Endodermal cell (in vitro differentiated cells): ENCODE measurements at regions not wholly inside any gene's neighbourhood (a gene's known extent, or its start where the extent isn't known, plus 50 kb on each side); places are given as distances from the start of the nearest gene placed in this dataset.

Experiments used
- DNase-seq: peaks from one replicate; pipeline ENCODE4 v3.0.0-alpha.2; 2017
- H3K27ac ChIP-seq: 2 replicates; pipeline ENCODE4 v1.5.1; 2013; ENCODE audit warnings: mild to moderate bottlenecking, low read depth, low read length, moderate library complexity
- H3K27me3 ChIP-seq: 2 replicates; pipeline ENCODE4 v1.6.1; 2013; ENCODE audit warnings: mild to moderate bottlenecking, low read length, moderate library complexity; ENCODE audit not compliant: insufficient read depth, control insufficient read depth, poor library complexity, severe bottlenecking
- H3K36me3 ChIP-seq: 2 replicates; pipeline ENCODE4 v1.7.0; 2013; ENCODE audit warnings: mild to moderate bottlenecking, low read length, moderate library complexity; ENCODE audit not compliant: control insufficient read depth, insufficient read depth
- H3K4me1 ChIP-seq: one replicate; pipeline ENCODE4 v1.7.0; 2013; ENCODE audit warnings: low read length; ENCODE audit not compliant: control insufficient read depth, insufficient read depth
- H3K4me3 ChIP-seq: 2 replicates; pipeline ENCODE4 v1.5.1; 2013; ENCODE audit warnings: mild to moderate bottlenecking, low read length, moderate library complexity
- H3K9ac ChIP-seq: 2 replicates; pipeline ENCODE4 v1.6.1; 2013; ENCODE audit warnings: mild to moderate bottlenecking, low read length, moderate library complexity; ENCODE audit not compliant: poor library complexity, severe bottlenecking; ENCODE audit errors: extremely low read depth
- H3K9me3 ChIP-seq: 2 replicates; pipeline ENCODE4 v1.6.1; 2013; ENCODE audit warnings: mild to moderate bottlenecking, low read length, moderate library complexity; ENCODE audit not compliant: control insufficient read depth
- H3K27ac Mint-ChIP-seq: 2 replicates; pipeline ENCODE4 v1.8.0; 2020; ENCODE audit warnings: mixed read lengths
- H3K27me3 Mint-ChIP-seq: 2 replicates; pipeline ENCODE4 v1.8.0; 2021; ENCODE audit warnings: mild to moderate bottlenecking, mixed read lengths; ENCODE audit not compliant: insufficient read depth
- H3K36me3 Mint-ChIP-seq: 2 replicates; pipeline ENCODE4 v1.8.0; 2020; ENCODE audit warnings: low read depth, mixed read lengths
- H3K4me1 Mint-ChIP-seq: 2 replicates; pipeline ENCODE4 v1.8.0; 2020; ENCODE audit warnings: mixed read lengths
- H3K4me3 Mint-ChIP-seq: 2 replicates; pipeline ENCODE4 v1.8.0; 2020; ENCODE audit warnings: mild to moderate bottlenecking, moderate library complexity, mixed read lengths
- H3K9me3 Mint-ChIP-seq: 2 replicates; pipeline ENCODE4 v1.8.0; 2020; ENCODE audit warnings: mild to moderate bottlenecking, mixed read lengths
- CTCF ChIP-seq: fragments of 200-600 bp; sonication (generic); conservative IDR thresholded peaks from 2 replicates; pipeline ENCODE4 v1.5.0; 2021; ENCODE audit warnings: antibody characterized with exemption, mild to moderate bottlenecking
- WGBS, 2 experiments: methylation state at CpG; one replicate each; pipeline versions ENCODE4 v1.1.5 to v1.1.7; 2013; ENCODE audit warnings: missing lambda C conversion rate in 2 of 2, mixed read lengths in 1 of 2; ENCODE audit not compliant: insufficient coverage in 1 of 2, insufficient read length in 1 of 2; 5-methylcytosine and 5-hydroxymethylcytosine counted together

GRCh38 chr2:168323529-168324021 lies 76.2 kb upstream of the STK39 start:
- 79 to 89% methylated on average over 6 to 11 of the region's 11 CpGs for WGBS, 2 experiments
- Histone ChIP-seq H3K36me3 (no peaks in the 10 kb centered on the region), H3K27me3 (no peaks in the 10 kb centered on the region), H3K27ac (no peak overlapping the region), H3K9me3 (no peaks in the 10 kb centered on the region), H3K4me3 (no peak overlapping the region), H3K9ac (no peak overlapping the region), H3K4me1 (no peaks in the 10 kb centered on the region)
- Mint-ChIP-seq H3K27ac (no peak overlapping the region), H3K4me1 (no peaks in the 10 kb centered on the region), H3K4me3 (no peak overlapping the region), H3K27me3 (no peaks in the 10 kb centered on the region), H3K36me3 (no peaks in the 10 kb centered on the region), H3K9me3 (no peaks in the 10 kb centered on the region)
- TF ChIP-seq CTCF = no peak
- no peak for DNase-seq

- H3K4me1 ChIP-seq = no peaks in the 10 kb centered on the region
- no peak for DNase-seq
- no peaks in the 10 kb centered on the region for H3K36me3 Mint-ChIP-seq
- H3K36me3 ChIP-seq = no peaks in the 10 kb centered on the region
- no peak overlapping the region for H3K4me3 ChIP-seq
- no peaks in the 10 kb centered on the region for H3K4me1 Mint-ChIP-seq
- WGBS, 2 experiments = 92 to 100% methylated on average over 2 of the region's 2 CpGs
- H3K9me3 Mint-ChIP-seq = peaks cover 11% of the 10 kb centered on the region
- no peak overlapping the region for H3K27ac Mint-ChIP-seq
- H3K4me3 Mint-ChIP-seq = no peak overlapping the region
- H3K27me3 ChIP-seq = no peaks in the 10 kb centered on the region
- no peak for TF ChIP-seq CTCF
- no peak overlapping the region for H3K27ac ChIP-seq
- no peak overlapping the region for H3K9ac ChIP-seq
- H3K9me3 ChIP-seq = peaks cover 13% of the 10 kb centered on the region
- no peaks in the 10 kb centered on the region for H3K27me3 Mint-ChIP-seq
Observed at GRCh38 chr2:168326572-168326971, 79.2 kb upstream of the STK39 start.

- no peaks in the 10 kb centered on the region for H3K27me3 Mint-ChIP-seq
- no peak for TF ChIP-seq CTCF
- WGBS, 2 experiments = 85 to 92% methylated on average over 3 of the region's 3 CpGs
Observed at GRCh38 chr2:168327328-168327727, 79.9 kb upstream of the STK39 start.

More at GRCh38 chr2:168327328-168327727, 79.9 kb upstream of the STK39 start:
- Mint-ChIP-seq H3K27ac (no peak overlapping the region), H3K36me3 (peaks cover 1% of the 10 kb centered on the region), H3K4me1 (no peaks in the 10 kb centered on the region), H3K9me3 (peaks cover 16% of the 10 kb centered on the region), H3K4me3 (no peak overlapping the region)
- no peak for DNase-seq
- Histone ChIP-seq H3K36me3 (no peaks in the 10 kb centered on the region), H3K9me3 (peaks cover 13% of the 10 kb centered on the region), H3K27ac (no peak overlapping the region), H3K4me1 (no peaks in the 10 kb centered on the region), H3K9ac (no peak overlapping the region), H3K4me3 (no peak overlapping the region), H3K27me3 (no peaks in the 10 kb centered on the region)
